K562 (cell line): ENCODE measurements at regions not wholly inside any gene's neighbourhood (a gene's known extent, or its start where the extent isn't known, plus 50 kb on each side); places are given as distances from the start of the nearest gene placed in this dataset. TPM values are rescaled to one million over a fixed set of nuclear protein-coding genes. Genes with fewer than 3 reads are reported as not detected.

Experiments
- ELF1 ChIP-seq: fragments of 200-800 bp; sonication (Bioruptor generic); IDR thresholded peaks from 2 replicates; pipeline ENCODE4 v1.6.1; 2016; ENCODE audit warnings: missing genetic modification characterization, missing compliant biosample characterization
- HNRNPL ChIP-seq: fragments of 200-400 bp; formaldehyde crosslinking; IDR thresholded peaks from 2 replicates; pipeline ENCODE4 v1.6.1; 2017; ENCODE audit warnings: low read depth, mild to moderate bottlenecking, low read length
- HNRNPUL1 ChIP-seq: fragments of 200-400 bp; formaldehyde crosslinking; IDR thresholded peaks from 2 replicates; pipeline ENCODE4 v1.6.1; 2017; ENCODE audit warnings: low read length
- KLF10 ChIP-seq: fragments of 250-450 bp; sonication (Bioruptor Pico); IDR thresholded peaks from 2 replicates; pipeline ENCODE4 v1.6.1; 2021; ENCODE audit warnings: matching md5 sums
- SREBF1 ChIP-seq: fragments of 150-350 bp; IDR thresholded peaks from 2 replicates; pipeline ENCODE4 v1.6.1; 2014; ENCODE audit warnings: antibody characterized with exemption, low read depth, low read length, borderline replicate concordance
- SRSF9 ChIP-seq: fragments of 200-400 bp; formaldehyde crosslinking; IDR thresholded peaks from 2 replicates; pipeline ENCODE4 v1.6.1; 2017; ENCODE audit warnings: low read depth, low read length, borderline replicate concordance
- small RNA-seq: library from RNA; depleted of rRNA; stranded (forward); fragments of <200 nt; gene quantifications from one replicate; pipeline ENCODE3, GENCODE V24; 2014
- TF ChIP-seq, protein P1 (sequence below): fragments of 450-650 bp; IDR thresholded peaks from 2 replicates; pipeline ENCODE4 v1.7.0; 2016; ENCODE audit warnings: borderline replicate concordance

DNA sequence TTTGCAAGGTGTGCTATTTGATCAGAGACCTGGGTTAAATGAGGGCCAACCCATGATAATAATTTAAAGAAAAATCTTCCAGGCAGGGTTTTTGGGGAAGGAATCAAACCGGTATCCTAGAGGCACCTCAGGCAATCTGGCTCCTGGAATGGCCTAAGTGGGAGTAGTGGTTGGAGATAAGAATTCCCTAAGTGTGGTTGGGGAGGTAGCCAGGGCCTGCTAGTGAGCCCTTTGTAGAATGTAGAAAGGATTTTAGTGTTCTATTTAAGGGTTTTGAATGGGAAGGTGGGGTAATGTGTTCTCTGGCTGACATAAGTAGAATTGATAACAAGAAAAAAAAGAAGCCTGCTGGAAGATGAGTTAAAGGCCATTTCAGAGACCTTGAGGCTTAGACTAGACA, 422.2 kb downstream of the XIRP2 start (continued):
- TF ChIP-seq HNRNPUL1 (no peak), HNRNPL (no peak), SRSF9 (no peak), SREBF1 (no peak), ELF1 (tag) (no peak), KLF10 (CRISPR knock-in tag) (no peak)
- TF ChIP-seq, protein P1, sequence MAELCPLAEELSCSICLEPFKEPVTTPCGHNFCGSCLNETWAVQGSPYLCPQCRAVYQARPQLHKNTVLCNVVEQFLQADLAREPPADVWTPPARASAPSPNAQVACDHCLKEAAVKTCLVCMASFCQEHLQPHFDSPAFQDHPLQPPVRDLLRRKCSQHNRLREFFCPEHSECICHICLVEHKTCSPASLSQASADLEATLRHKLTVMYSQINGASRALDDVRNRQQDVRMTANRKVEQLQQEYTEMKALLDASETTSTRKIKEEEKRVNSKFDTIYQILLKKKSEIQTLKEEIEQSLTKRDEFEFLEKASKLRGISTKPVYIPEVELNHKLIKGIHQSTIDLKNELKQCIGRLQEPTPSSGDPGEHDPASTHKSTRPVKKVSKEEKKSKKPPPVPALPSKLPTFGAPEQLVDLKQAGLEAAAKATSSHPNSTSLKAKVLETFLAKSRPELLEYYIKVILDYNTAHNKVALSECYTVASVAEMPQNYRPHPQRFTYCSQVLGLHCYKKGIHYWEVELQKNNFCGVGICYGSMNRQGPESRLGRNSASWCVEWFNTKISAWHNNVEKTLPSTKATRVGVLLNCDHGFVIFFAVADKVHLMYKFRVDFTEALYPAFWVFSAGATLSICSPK = no peak

Small RNA genes in the stretch of these regions (small RNA-seq; reads per million reads assigned to genes)
- not detected for gene RNU7-148P
